ENCODE measurements at regions not wholly inside any gene's neighbourhood (a gene's known extent, or its start where the extent isn't known, plus 50 kb on each side); places are given as distances from the start of the nearest gene placed in this dataset.

DNA sequence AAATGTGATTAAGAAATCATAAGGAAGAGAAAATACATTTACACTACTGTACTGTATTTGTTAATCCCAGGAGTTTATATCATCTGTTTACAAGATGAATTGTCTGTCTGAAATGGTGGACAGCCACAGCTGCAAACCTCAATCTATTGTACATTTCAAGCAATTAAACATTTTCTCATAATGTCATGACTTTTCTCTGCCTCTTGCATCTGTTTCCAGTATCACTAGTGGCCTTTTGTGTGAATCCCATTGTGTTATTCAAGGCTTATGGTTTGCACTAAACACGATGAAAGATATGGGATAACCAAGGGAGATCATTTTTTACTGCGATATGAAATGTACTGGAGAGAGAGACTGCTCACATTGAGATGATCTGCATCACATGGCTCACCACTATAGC lies 200.2 kb upstream of the LRRN1 start:
- no peak overlapping the region for H3K27ac ChIP-seq

DNA sequence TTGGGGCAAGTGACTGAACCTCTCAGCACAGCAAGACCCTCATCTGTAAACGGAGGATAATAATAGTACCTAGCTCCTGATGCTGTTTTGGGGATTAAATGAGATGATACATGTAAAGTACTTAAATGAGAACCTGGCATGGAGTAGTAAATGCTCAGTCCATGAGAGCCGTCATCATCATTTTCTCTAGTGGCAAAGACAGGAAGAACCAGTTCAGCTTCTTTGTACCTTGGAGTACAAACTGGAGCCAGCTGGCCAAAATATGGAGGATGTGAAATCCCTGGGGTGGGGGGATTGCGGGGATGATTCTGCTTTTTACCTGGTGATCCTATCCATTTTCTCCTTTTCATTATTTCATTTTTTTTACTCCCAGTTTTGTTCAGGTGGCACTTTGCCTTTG lies 204.2 kb upstream of the LRRN1 start:
- no peak overlapping the region for H3K4me3 ChIP-seq
- H3K36me3 ChIP-seq = no peaks in the 10 kb centered on the region
- H3K9me3 ChIP-seq (replicated peaks) = no peaks in the 10 kb centered on the region
- no peak overlapping the region for H3K27ac ChIP-seq
- DNase-seq (ENCODE audit: low read depth in 1 of 2, low spot score in 2 of 2) = no peak
- H3K27me3 ChIP-seq (replicated peaks) = no peaks in the 10 kb centered on the region
- H3K4me1 ChIP-seq (replicated peaks) = no peaks in the 10 kb centered on the region

More for the DNA sequence above, 200.2 kb upstream of the LRRN1 start:
- Histone ChIP-seq H3K9me3 (replicated peaks) (no peaks in the 10 kb centered on the region; the same call in 1 of the 2 replicates), H3K4me3 (no peak overlapping the region), H3K4me1 (replicated peaks) (no peaks in the 10 kb centered on the region), H3K36me3 (no peaks in the 10 kb centered on the region), H3K27me3 (replicated peaks) (no peaks in the 10 kb centered on the region)
- no peak for DNase-seq (ENCODE audit: low read depth in 1 of 2, low spot score in 2 of 2)

DNA sequence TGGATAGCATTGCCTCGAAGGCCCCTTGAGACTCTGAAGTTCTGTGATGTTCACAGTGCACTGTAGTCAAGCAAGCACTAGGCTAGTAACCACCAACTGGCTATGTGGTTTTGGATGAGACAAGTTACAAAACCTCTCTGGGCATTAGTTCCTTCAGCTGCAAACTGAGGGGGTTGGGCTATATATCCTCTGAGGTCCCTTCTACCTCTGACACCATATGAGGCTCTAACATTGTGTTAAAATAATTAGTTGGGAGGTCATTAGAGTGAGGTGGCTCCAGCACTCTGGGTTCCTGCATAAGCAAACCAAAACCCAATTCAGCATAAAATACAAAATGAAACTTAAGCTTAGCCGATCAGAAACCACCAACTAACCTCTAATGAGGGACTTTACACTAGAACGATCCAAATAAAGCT lies 209.5 kb upstream of the LRRN1 start:
- H3K36me3 ChIP-seq = no peaks in the 10 kb centered on the region
- H3K4me3 ChIP-seq = no peak overlapping the region
- no peaks in the 10 kb centered on the region for H3K27me3 ChIP-seq (replicated peaks)
- H3K9me3 ChIP-seq (replicated peaks) = no peaks in the 10 kb centered on the region
- no peaks in the 10 kb centered on the region for H3K4me1 ChIP-seq (replicated peaks)
- DNase-seq (ENCODE audit: low read depth in 1 of 2, low spot score in 2 of 2) = no peak
- H3K27ac ChIP-seq = no peak overlapping the region

DNA sequence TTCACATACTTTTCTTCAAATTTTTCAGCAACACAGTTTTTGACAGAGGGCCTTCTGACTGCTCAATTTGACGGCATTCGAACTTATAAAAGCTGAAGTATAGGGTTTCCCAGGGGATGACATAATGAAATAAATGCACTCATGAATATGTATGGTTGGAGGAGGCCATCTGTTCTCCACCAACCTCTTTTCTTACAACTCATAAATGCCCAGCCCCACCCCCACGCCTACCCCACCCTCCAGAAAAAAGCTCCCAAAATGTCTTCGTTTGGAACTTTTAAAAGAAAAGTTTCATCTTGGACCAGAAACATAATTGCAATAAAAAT lies 211.6 kb upstream of the LRRN1 start:
- Histone ChIP-seq H3K9me3 (replicated peaks) (no peaks in the 10 kb centered on the region; the same call in 1 of the 2 replicates), H3K27me3 (replicated peaks) (no peaks in the 10 kb centered on the region), H3K4me3 (no peak overlapping the region), H3K27ac (no peak overlapping the region), H3K4me1 (replicated peaks) (no peaks in the 10 kb centered on the region), H3K36me3 (no peaks in the 10 kb centered on the region)
- no peak for DNase-seq (ENCODE audit: low read depth in 1 of 2, low spot score in 2 of 2)

DNA sequence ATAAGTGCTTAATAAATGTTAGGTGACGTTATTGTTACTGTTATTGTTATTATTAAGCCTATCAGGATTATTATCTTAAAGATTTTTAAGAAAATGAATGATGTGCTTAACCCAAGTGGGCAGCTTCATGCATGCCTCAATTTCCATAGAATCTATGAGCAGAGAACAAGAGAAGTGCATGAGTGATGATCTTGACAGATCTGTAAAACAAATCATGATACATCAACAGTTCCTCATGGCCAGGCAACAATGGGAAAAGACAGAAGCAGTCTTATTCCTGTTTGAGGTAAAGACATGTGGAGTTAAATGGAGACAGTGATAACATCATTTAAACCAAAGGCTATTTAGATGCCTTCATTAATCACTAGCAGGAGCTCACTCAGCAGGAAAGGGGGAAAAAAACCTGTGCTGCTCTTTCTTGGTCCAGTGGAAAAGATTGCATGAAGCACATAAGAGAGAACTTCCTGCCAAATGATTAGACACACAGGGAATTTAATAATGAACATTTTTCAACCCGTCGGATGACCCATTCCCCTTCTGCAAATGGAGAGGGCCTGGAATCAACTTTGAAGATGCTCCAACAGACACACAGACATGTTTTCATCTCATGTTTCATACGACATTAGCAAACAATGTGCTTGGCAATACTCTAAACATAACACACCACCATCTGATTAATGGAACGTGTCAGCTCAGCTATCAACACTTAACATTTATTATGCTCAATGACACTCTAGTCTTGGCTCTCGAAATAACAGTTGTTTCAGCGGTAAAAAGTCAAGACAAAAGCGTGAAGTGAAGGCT lies 212.2 kb upstream of the LRRN1 start:
- DNase-seq (ENCODE audit: low read depth in 1 of 2, low spot score in 2 of 2) = no peak
- no peaks in the 10 kb centered on the region; the same call in 1 of the 2 replicates for H3K9me3 ChIP-seq (replicated peaks)
- no peaks in the 10 kb centered on the region for H3K4me1 ChIP-seq (replicated peaks)
- H3K27me3 ChIP-seq (replicated peaks) = no peaks in the 10 kb centered on the region
- H3K4me3 ChIP-seq = no peak overlapping the region
- no peak overlapping the region for H3K27ac ChIP-seq
- H3K36me3 ChIP-seq = no peaks in the 10 kb centered on the region

DNA sequence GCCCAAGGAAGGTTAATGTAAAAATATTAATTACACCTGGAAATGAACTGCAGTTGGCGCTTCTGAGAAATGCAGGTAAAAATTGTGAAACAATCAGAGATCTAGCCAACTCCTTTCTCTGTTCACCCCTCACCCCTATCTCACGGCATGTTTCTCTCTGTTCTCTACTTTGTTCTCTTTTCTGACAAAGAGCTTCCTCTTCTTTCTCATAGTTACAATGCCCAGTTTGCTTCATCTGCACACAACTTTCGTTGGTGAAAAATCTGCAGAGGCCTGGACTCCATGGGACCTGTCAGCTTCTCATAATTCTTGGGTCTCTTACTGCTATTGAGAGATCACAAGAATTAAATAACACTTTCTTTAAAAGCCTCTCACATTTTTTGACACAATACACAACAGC lies 212.9 kb upstream of the LRRN1 start:
- no peaks in the 10 kb centered on the region for H3K27me3 ChIP-seq (replicated peaks)
- DNase-seq (ENCODE audit: low read depth in 1 of 2, low spot score in 2 of 2) = no peak
- H3K9me3 ChIP-seq (replicated peaks) = no peaks in the 10 kb centered on the region; the same call in 1 of the 2 replicates
- no peak overlapping the region for H3K4me3 ChIP-seq
- no peaks in the 10 kb centered on the region for H3K4me1 ChIP-seq (replicated peaks)
- H3K36me3 ChIP-seq = no peaks in the 10 kb centered on the region
- H3K27ac ChIP-seq = no peak overlapping the region

DNA sequence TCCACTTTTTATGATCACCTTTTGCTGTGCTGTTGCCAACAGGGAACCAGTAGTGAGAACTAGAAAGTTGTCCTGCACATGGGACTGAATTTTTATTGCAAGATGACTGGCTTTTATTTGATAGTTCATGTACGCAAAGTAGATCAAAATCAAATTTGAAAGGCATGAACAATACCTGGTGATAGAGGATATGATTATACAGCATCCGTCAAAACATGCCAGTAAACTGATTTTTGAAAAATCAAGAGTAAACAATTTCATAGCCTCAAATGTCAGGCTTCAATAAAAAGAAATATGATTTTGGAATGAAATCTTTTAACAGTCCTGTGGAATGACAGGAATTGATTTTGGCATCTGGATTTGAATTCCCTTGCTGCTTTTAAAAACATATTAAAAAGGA lies 219.6 kb upstream of the LRRN1 start:
- Histone ChIP-seq H3K9me3 (replicated peaks) (no peaks in the 10 kb centered on the region; the same call in 1 of the 2 replicates), H3K27ac (no peak overlapping the region), H3K36me3 (no peaks in the 10 kb centered on the region), H3K4me1 (replicated peaks) (no peaks in the 10 kb centered on the region), H3K4me3 (no peak overlapping the region), H3K27me3 (replicated peaks) (no peaks in the 10 kb centered on the region)
- DNase-seq (ENCODE audit: low read depth in 1 of 2, low spot score in 2 of 2) = no peak

DNA sequence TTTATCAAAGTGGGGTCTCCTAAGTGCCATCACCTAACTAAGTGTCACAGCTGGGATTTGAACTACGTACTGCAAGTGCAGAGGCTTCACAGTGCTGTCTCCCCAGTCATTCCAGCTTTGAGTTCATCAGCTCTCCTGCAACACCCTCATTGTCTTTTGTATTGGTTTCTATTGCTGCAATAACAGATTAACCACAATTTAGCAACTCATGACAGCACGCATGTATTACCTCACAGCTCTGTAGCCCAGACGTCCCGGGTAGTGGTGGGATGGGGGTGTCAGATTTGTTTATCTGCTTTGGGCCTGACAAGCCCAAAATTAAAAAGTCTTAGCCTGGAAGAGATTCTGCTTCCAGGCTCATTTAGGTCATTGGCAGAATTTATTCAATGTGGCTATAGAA lies 220.5 kb upstream of the LRRN1 start:
- H3K4me3 ChIP-seq = no peak overlapping the region
- no peaks in the 10 kb centered on the region for H3K27me3 ChIP-seq (replicated peaks)
- H3K4me1 ChIP-seq (replicated peaks) = no peaks in the 10 kb centered on the region
- DNase-seq (ENCODE audit: low read depth in 1 of 2, low spot score in 2 of 2) = no peak
- H3K27ac ChIP-seq = no peak overlapping the region
- no peaks in the 10 kb centered on the region for H3K9me3 ChIP-seq (replicated peaks)
- H3K36me3 ChIP-seq = no peaks in the 10 kb centered on the region

DNA sequence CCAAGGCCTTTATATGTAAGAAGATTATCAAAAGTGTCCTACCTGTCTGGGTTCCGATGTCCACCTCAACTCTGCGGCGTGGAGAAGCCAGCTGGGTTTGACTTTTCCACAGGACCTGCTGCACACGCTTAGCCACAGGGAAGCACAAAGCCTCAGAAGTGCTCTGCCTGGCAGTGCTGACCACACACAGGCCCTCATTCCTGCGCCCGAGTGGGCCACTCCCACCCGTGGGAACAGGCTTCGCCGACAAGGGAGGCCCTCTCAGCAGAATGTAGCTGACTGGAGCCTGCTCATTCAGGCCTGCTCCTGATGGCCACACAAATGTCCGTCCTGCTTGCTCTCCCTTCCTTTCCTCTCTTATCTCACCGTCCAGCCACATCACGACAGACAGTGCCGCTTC lies 221.4 kb upstream of the LRRN1 start:
- Histone ChIP-seq H3K4me3 (no peak overlapping the region), H3K36me3 (no peaks in the 10 kb centered on the region), H3K27me3 (replicated peaks) (no peaks in the 10 kb centered on the region), H3K27ac (no peak overlapping the region), H3K9me3 (replicated peaks) (no peaks in the 10 kb centered on the region), H3K4me1 (replicated peaks) (no peaks in the 10 kb centered on the region)
- DNase-seq (ENCODE audit: low read depth in 1 of 2, low spot score in 2 of 2) = no peak

DNA sequence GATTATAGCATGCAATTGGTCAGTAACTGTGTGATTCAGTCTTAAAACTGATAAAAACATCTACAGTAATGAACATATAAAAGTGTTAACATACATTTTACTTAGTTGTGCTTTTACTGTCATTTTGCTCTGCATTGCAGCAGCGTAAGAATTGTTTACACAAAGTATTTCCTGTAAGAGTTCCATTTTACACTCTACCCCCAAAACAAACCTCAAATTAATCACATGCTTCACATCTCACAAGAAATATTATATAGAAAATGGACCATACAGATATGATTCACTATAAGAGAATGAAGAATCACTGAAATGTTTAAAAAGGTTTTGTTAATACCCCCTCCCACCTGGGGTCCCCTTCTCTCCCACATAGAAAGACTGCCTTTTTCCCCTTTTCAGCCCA lies 225.9 kb upstream of the LRRN1 start:
- DNase-seq (ENCODE audit: low read depth in 1 of 2, low spot score in 2 of 2) = no peak
- Histone ChIP-seq H3K27ac (no peak overlapping the region), H3K9me3 (replicated peaks) (no peaks in the 10 kb centered on the region), H3K4me1 (replicated peaks) (no peaks in the 10 kb centered on the region), H3K36me3 (no peaks in the 10 kb centered on the region), H3K4me3 (no peak overlapping the region), H3K27me3 (replicated peaks) (no peaks in the 10 kb centered on the region)

DNA sequence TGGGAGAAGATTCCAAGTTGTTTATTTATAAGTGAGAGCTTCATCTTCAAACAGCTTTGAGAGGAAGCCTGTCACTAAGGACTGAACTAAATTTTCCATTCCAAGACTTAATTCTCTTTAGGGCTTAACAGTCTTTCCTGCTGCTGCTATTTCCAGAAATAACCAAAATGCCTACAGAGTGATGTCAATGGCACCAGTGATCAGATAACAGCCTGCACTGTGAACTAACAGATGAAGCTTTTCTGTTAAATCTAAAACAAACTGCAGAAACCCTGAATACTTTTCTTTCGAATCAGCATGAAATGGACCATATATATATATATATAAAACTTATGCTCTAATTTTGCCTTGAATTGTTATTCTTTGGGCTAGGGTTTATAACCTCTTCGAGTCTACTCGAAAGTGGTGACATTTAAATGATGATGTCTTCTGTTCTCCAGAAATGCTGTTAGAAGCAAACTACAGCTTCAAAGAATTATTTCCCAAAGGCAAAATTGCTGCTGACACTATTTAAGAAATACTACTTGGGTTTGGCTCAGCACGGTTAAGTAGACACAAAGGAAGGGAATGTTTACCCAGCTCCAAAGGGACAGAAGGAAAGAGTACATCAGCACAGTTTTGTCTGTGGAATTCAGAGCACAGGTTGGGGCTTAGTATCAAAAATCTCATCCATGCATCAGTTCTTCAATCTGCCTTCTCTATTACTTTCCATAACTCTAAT lies 238.5 kb upstream of the LRRN1 start:
- Histone ChIP-seq H3K27me3 (replicated peaks) (no peaks in the 10 kb centered on the region), H3K36me3 (no peaks in the 10 kb centered on the region), H3K27ac (no peak overlapping the region), H3K4me3 (no peak overlapping the region), H3K4me1 (replicated peaks) (no peaks in the 10 kb centered on the region), H3K9me3 (replicated peaks) (no peaks in the 10 kb centered on the region)
- DNase-seq (ENCODE audit: low read depth in 1 of 2, low spot score in 2 of 2) = no peak

DNA sequence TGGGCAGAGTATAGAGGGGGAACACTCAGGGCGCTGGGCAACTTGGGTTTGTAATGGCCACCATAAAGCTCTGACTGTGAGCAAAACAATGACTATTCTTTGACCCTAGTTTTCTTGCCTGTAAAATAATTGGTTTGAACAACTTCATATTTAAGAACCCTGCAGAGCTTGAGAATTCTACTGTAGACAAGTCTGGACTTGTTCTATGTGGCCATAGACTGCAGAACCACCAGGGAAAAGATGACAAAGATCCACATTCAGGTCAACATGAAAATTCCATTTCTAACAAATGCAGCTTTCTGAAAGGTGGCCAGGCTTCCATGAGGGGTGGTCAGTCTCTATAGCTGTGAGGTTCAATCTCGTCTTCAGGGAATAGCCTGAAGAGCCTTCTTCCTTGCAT lies 239.4 kb upstream of the LRRN1 start:
- Histone ChIP-seq H3K36me3 (no peaks in the 10 kb centered on the region), H3K9me3 (replicated peaks) (no peaks in the 10 kb centered on the region), H3K27ac (no peak overlapping the region), H3K4me3 (no peak overlapping the region), H3K27me3 (replicated peaks) (no peaks in the 10 kb centered on the region), H3K4me1 (replicated peaks) (no peaks in the 10 kb centered on the region)
- no peak for DNase-seq (ENCODE audit: low read depth in 1 of 2, low spot score in 2 of 2)

DNA sequence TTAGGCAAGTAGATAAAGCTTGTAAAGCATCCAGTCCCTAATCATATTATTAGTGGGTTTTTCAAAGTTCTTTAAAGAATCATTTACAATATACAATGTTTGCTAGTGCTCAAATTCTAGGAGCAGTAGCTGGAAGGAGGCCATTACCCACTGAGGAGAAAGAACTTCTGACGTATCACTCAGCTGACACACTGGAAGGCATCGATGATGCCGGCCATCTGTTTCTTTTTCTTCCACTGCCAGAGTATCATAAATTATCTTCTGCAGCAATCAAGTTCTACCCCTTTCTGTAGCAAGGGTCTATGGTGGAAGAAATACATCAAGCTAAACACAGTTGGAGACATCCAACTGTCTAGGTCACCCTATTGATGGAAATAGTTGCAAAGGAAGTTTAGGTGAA lies 243.2 kb upstream of the LRRN1 start:
- Histone ChIP-seq H3K4me3 (no peak overlapping the region), H3K27ac (no peak overlapping the region), H3K36me3 (no peaks in the 10 kb centered on the region), H3K27me3 (replicated peaks) (no peaks in the 10 kb centered on the region), H3K4me1 (replicated peaks) (no peaks in the 10 kb centered on the region), H3K9me3 (replicated peaks) (no peaks in the 10 kb centered on the region)
- DNase-seq (ENCODE audit: low read depth in 1 of 2, low spot score in 2 of 2) = no peak

DNA sequence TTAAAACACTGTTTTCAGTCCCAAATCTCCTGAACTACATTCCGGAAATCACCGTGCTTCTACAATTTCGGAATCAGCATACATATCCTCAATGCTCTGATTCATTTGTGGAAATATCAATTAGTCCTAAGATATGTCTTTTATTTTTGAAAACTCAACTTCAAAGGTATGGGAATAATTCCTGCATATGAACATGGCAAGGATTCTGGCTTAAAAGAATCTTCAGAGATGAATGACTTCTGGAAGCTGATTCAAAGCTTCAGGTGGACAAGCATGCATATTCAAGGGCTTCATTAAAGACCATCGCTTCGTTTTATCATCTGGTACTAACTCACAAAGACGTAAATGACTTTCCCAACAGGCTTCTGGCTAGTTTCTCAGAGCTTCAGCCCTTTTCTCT lies 246.0 kb upstream of the LRRN1 start:
- H3K36me3 ChIP-seq = no peaks in the 10 kb centered on the region
- H3K9me3 ChIP-seq (replicated peaks) = no peaks in the 10 kb centered on the region
- no peak for DNase-seq (ENCODE audit: low read depth in 1 of 2, low spot score in 2 of 2)
- H3K4me1 ChIP-seq (replicated peaks) = no peaks in the 10 kb centered on the region
- H3K4me3 ChIP-seq = no peak overlapping the region
- no peak overlapping the region for H3K27ac ChIP-seq
- H3K27me3 ChIP-seq (replicated peaks) = no peaks in the 10 kb centered on the region
